ENCODE measurements at regions not wholly inside any gene's neighbourhood (a gene's known extent, or its start where the extent isn't known, plus 50 kb on each side); places are given as distances from the start of the nearest gene placed in this dataset.

DNA sequence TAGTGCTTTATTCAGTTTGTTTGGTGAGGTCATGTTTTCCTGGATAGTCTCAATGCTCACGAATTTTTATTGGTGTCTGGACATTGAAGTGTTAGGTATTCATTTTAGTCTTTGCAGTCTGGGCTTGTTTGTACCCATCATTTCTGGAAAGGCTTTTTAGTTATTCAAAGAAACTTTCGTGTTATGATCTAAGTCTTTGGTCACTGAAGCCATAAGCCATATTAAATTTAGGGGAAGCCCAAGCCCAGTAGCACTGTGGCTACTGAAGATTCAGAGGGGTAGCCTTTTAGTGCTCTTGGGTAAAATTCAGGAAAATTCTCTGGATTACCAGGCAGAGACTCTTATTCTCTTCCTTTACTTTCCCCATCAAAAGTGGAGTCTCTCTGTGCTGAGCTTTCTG lies 56.2 kb upstream of the PEX5L start:
- Mint-ChIP-seq H3K4me1 (ENCODE audit: low read depth, unreplicated experiment) (no peaks in the 10 kb centered on the region), H3K27ac (ENCODE audit: unreplicated experiment) (no peak overlapping the region), H3K4me3 (ENCODE audit: unreplicated experiment) (no peak overlapping the region), H3K9me3 (ENCODE audit: unreplicated experiment) (no peaks in the 10 kb centered on the region), H3K27me3 (ENCODE audit: insufficient read depth, unreplicated experiment) (peaks cover 13% of the 10 kb centered on the region), H3K36me3 (ENCODE audit: insufficient read depth, unreplicated experiment) (no peaks in the 10 kb centered on the region)
- POLR2A ChIA-PET: no interaction called here
- Histone ChIP-seq H3K27me3 (replicated peaks; ENCODE audit: control insufficient read depth, insufficient read depth, low read length) (no peaks in the 10 kb centered on the region), H3K9me3 (no peaks in the 10 kb centered on the region), H3K36me3 (ENCODE audit: control insufficient read depth, insufficient read depth, low read length) (no peaks in the 10 kb centered on the region), H3K4me1 (no peaks in the 10 kb centered on the region), H3K4me3 (ENCODE audit: low read depth, low read length) (no peak overlapping the region)
- intact Hi-C loops (cut with micrococcal nuclease; ENCODE audit: unreplicated experiment): no loop called here
- TF ChIP-seq, protein P1, sequence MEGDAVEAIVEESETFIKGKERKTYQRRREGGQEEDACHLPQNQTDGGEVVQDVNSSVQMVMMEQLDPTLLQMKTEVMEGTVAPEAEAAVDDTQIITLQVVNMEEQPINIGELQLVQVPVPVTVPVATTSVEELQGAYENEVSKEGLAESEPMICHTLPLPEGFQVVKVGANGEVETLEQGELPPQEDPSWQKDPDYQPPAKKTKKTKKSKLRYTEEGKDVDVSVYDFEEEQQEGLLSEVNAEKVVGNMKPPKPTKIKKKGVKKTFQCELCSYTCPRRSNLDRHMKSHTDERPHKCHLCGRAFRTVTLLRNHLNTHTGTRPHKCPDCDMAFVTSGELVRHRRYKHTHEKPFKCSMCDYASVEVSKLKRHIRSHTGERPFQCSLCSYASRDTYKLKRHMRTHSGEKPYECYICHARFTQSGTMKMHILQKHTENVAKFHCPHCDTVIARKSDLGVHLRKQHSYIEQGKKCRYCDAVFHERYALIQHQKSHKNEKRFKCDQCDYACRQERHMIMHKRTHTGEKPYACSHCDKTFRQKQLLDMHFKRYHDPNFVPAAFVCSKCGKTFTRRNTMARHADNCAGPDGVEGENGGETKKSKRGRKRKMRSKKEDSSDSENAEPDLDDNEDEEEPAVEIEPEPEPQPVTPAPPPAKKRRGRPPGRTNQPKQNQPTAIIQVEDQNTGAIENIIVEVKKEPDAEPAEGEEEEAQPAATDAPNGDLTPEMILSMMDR (IDR thresholded peaks at IDR 0.05; ENCODE audit: insufficient read depth in 1 of 2, low read depth in 1 of 2, low read length in 1 of 2, severe bottlenecking in 1 of 2, unreplicated experiment in 1 of 2): no peak
- no peak for DNase-seq
- no TSS peak for BruUV-seq (replicated peaks)
- CTCF ChIA-PET: no interaction called here

DNA sequence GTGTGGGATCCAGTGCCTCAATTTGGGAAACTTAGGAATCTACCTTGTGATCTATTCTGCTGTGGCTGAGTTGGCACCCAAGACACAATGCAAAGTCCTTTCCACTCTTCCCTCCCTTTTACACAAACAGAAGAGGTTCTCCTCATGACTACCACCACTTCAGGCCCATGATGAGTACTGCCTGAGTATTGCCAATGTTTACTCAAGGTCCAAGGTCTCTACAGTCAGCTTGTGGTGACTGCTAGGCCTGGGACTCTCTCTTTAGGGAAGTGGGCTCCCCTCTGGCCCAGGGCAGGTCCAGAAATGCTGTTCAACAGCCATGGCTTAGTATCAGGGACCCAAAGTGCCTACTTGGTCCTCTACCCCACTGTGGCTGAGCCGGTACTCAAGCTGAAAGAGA lies 56.8 kb upstream of the PEX5L start:
- H3K27ac Mint-ChIP-seq (ENCODE audit: unreplicated experiment): no peak overlapping the region
- intact Hi-C loops (cut with micrococcal nuclease; ENCODE audit: unreplicated experiment): no loop called here
- no TSS peak for BruUV-seq (replicated peaks)

DNA sequence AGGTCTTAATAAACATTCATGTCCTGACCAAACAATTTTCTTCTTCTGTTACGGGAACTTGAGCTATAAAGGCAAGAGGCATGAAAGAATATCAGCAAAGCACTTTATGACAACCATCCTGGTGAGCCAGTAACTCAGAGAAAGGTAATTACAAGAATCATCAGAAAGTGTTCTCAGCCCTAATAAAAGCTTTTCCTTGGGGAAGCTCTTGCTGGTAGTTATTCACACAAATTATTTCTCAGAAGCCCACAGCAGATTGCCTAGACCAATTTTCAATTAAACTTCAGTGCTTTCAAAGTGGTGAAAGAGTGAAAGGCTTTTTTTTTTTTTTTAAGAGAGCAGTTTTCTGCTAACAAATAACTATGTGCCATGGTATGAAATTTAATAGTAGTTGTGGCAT lies 60.9 kb upstream of the PEX5L start:
- BruUV-seq (replicated peaks): no TSS peak
- no peaks in the 10 kb centered on the region for H3K27me3 ChIP-seq (replicated peaks; ENCODE audit: control insufficient read depth, insufficient read depth, low read length)
- intact Hi-C loops (cut with micrococcal nuclease; ENCODE audit: unreplicated experiment): no loop called here
- H3K4me1 ChIP-seq: 0 out of 2 replicates have a peak, but pooled peaks cover 8% of the 10 kb centered on the region
- H3K36me3 ChIP-seq (ENCODE audit: control insufficient read depth, insufficient read depth, low read length): no peaks in the 10 kb centered on the region
- Mint-ChIP-seq H3K27me3 (ENCODE audit: insufficient read depth, unreplicated experiment) (peaks cover 5% of the 10 kb centered on the region), H3K9me3 (ENCODE audit: unreplicated experiment) (no peaks in the 10 kb centered on the region), H3K4me3 (ENCODE audit: unreplicated experiment) (no peak overlapping the region), H3K4me1 (ENCODE audit: low read depth, unreplicated experiment) (no peaks in the 10 kb centered on the region), H3K27ac (ENCODE audit: unreplicated experiment) (no peak overlapping the region), H3K36me3 (ENCODE audit: insufficient read depth, unreplicated experiment) (no peaks in the 10 kb centered on the region)
- CTCF ChIA-PET: no interaction called here
- DNase-seq: no peak
- H3K9me3 ChIP-seq: 0 out of 2 replicates have a peak, but pooled peaks cover 4% of the 10 kb centered on the region
- no peak overlapping the region for H3K4me3 ChIP-seq (ENCODE audit: low read depth, low read length)
- POLR2A ChIA-PET: no interaction called here
- TF ChIP-seq, protein P1 (IDR thresholded peaks at IDR 0.05; ENCODE audit: insufficient read depth in 1 of 2, low read depth in 1 of 2, low read length in 1 of 2, severe bottlenecking in 1 of 2, unreplicated experiment in 1 of 2): no peak

More for the DNA sequence above, 56.8 kb upstream of the PEX5L start:
- Mint-ChIP-seq H3K36me3 (ENCODE audit: insufficient read depth, unreplicated experiment) (no peaks in the 10 kb centered on the region), H3K4me1 (ENCODE audit: low read depth, unreplicated experiment) (no peaks in the 10 kb centered on the region), H3K9me3 (ENCODE audit: unreplicated experiment) (no peaks in the 10 kb centered on the region), H3K27me3 (ENCODE audit: insufficient read depth, unreplicated experiment) (peaks cover 13% of the 10 kb centered on the region), H3K4me3 (ENCODE audit: unreplicated experiment) (no peak overlapping the region)
- no peaks in the 10 kb centered on the region for H3K36me3 ChIP-seq (ENCODE audit: control insufficient read depth, insufficient read depth, low read length)
- ChIA-PET POLR2A (no interaction called here), CTCF (no interaction called here)
- no peaks in the 10 kb centered on the region for H3K27me3 ChIP-seq (replicated peaks; ENCODE audit: control insufficient read depth, insufficient read depth, low read length)
- no peaks in the 10 kb centered on the region for H3K9me3 ChIP-seq
- TF ChIP-seq, protein P1 (IDR thresholded peaks at IDR 0.05; ENCODE audit: insufficient read depth in 1 of 2, low read depth in 1 of 2, low read length in 1 of 2, severe bottlenecking in 1 of 2, unreplicated experiment in 1 of 2): no peak
- no peak overlapping the region for H3K4me3 ChIP-seq (ENCODE audit: low read depth, low read length)
- H3K4me1 ChIP-seq: no peaks in the 10 kb centered on the region
- DNase-seq: no peak

Measured in Caco-2 (cell line).